ENCODE measurements at regions not wholly inside any gene's neighbourhood (a gene's known extent, or its start where the extent isn't known, plus 50 kb on each side); places are given as distances from the start of the nearest gene placed in this dataset.

GRCh38 chr10:125514206-125515162, 168.5 kb downstream of the TEX36 start:
- H3K4me1 ChIP-seq (ENCODE audit: insufficient read depth) = no peaks in the 10 kb centered on the region
- no peaks in the 10 kb centered on the region for H3K36me3 ChIP-seq
- no peak overlapping the region for H3K4me3 ChIP-seq
- no peak for TF ChIP-seq CTCF (IDR thresholded peaks at IDR 0.05)
- H3K9me3 ChIP-seq = no peaks in the 10 kb centered on the region
- no peak overlapping the region for H3K27ac ChIP-seq
- intact Hi-C loops (cut with DNase I) = no loop called here
- WGBS, 3 donors = 74 to 79% (median 76%) methylated on average over 17 of the region's 17 CpGs
- no peaks in the 10 kb centered on the region for H3K27me3 ChIP-seq
- DNase-seq = no peak

- no peak for TF ChIP-seq EP300 (IDR thresholded peaks at IDR 0.05)
- no peak for TF ChIP-seq POLR2A (IDR thresholded peaks at IDR 0.05)
- TF ChIP-seq CTCF (IDR thresholded peaks at IDR 0.05) = no peak
- Histone ChIP-seq H3K36me3 (no peaks in the 10 kb centered on the region), H3K27ac (no peak overlapping the region), H3K27me3 (no peaks in the 10 kb centered on the region), H3K9me3 (no peaks in the 10 kb centered on the region), H3K4me3 (no peak overlapping the region), H3K4me1 (ENCODE audit: insufficient read depth) (no peaks in the 10 kb centered on the region)
- no peak for DNase-seq
- intact Hi-C loops (cut with DNase I) = no loop called here
- 79 to 89% (median 80%) methylated on average over 11 of the region's 11 CpGs for WGBS, 3 donors
These were observed 169.4 kb downstream of the TEX36 start for GRCh38 chr10:125513429-125514182.

- Histone ChIP-seq H3K36me3 (no peaks in the 10 kb centered on the region), H3K9me3 (no peaks in the 10 kb centered on the region), H3K27me3 (no peaks in the 10 kb centered on the region), H3K27ac (no peak overlapping the region), H3K4me1 (ENCODE audit: insufficient read depth) (no peaks in the 10 kb centered on the region), H3K4me3 (no peak overlapping the region)
- TF ChIP-seq CTCF (IDR thresholded peaks at IDR 0.05) (no peak), POLR2A (IDR thresholded peaks at IDR 0.05) (no peak), EP300 (IDR thresholded peaks at IDR 0.05) (no peak)
- 25 to 32% (median 32%) methylated on average over 9 of the region's 9 CpGs for WGBS, 3 donors
- intact Hi-C loops (cut with DNase I) = no loop called here
- DNase-seq = no peak
These were observed 172.0 kb downstream of the TEX36 start for GRCh38 chr10:125510998-125511397.

- DNase-seq = no peak
- WGBS, 3 donors = 62 to 71% (median 69%) methylated on average over 3 of the region's 3 CpGs
- Histone ChIP-seq H3K9me3 (no peaks in the 10 kb centered on the region), H3K27me3 (no peaks in the 10 kb centered on the region), H3K27ac (no peak overlapping the region), H3K36me3 (no peaks in the 10 kb centered on the region), H3K4me3 (no peak overlapping the region), H3K4me1 (ENCODE audit: insufficient read depth) (no peaks in the 10 kb centered on the region)
- intact Hi-C loops (cut with DNase I) = no loop called here
- TF ChIP-seq POLR2A (IDR thresholded peaks at IDR 0.05) = no peak
- TF ChIP-seq CTCF (IDR thresholded peaks at IDR 0.05) = no peak
- TF ChIP-seq EP300 (IDR thresholded peaks at IDR 0.05) = no peak
These were observed 177.3 kb downstream of the TEX36 start for GRCh38 chr10:125505648-125506047.

Measured in ovary (tissue), 7 donors.